ENCODE measurements at regions not wholly inside any gene's neighbourhood (a gene's known extent, or its start where the extent isn't known, plus 50 kb on each side); places are given as distances from the start of the nearest gene placed in this dataset.

- no peak for DNase-seq
Measured at GRCh38 chr20:53713328-53714056, 119.9 kb upstream of the ZNF217 start.

- no peak for DNase-seq
Measured at GRCh38 chr20:53712212-53712977, 118.8 kb upstream of the ZNF217 start.

DNA sequence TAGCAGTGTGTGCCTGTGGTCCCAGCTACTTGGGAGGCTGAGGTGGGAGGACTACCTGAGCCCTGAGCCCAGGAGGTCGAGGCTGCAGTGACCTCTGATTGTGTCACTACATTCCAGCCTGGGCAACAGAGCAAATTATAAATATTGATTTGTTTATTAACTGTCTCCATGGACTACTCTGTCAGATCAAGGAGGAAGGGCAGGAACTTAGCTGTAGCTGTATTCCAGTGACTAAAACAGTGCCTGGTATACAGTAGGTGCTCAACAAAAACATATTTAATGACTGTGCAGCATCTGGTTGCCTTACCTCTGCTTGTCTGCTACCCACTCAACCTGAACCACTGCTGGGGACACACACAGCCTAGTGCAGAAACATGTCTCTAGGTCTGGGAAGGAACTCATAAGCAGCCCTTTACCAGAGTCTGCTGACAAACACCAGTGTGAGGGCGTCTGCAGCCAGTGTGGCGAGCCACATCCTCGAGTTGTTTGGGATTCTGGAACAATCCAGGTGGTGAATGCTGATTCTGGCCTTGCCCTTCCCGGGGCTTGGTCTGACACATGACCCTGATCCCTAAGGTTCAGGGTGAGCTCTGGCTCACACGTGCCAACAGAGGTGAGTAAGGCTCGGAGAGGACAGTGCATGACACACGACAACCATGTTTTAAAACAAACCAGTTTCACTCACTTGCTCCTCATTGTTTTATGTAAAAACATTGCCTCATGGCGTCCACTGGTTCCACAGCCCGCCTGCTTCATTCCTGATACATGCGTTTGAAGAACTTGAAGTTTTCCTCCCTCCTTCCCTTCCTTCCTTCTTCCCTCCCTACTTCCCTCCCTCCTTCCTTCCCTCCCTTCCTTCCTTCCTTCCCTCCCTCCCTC is 117.9 kb upstream of the ZNF217 start:
- DNase-seq = no peak

GRCh38 chr20:53708129-53708968 is 114.7 kb upstream of the ZNF217 start:
- no peak for DNase-seq

- DNase-seq = no peak
Measured at GRCh38 chr20:53707371-53708055, 113.9 kb upstream of the ZNF217 start.

- DNase-seq = no peak
Measured at GRCh38 chr20:53706466-53707370, 113.1 kb upstream of the ZNF217 start.

- DNase-seq = no peak
Measured at GRCh38 chr20:53706008-53706465, 112.4 kb upstream of the ZNF217 start.

DNA sequence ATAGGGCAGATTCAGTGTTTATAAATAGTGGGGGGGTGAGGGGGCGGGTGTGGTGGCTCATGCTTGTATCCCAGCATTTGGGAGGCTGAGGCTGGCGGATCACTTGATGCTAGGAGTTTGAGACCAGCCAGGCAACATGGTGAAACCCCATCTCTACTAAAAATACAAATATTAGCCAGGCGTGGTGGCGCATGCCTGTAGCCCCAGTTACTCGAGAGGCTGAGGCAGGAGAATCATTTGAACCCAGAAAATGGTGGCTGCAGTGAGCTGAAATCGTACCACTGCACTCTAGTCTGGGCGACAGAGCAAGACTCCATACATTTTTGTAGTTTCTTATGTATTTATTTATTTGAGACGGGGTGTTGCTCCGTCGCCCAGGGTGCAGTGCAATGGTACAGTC is 109.0 kb upstream of the ZNF217 start:
- no peak for DNase-seq

GRCh38 chr20:53699906-53700305 is 106.3 kb upstream of the ZNF217 start:
- DNase-seq = no peak

DNA sequence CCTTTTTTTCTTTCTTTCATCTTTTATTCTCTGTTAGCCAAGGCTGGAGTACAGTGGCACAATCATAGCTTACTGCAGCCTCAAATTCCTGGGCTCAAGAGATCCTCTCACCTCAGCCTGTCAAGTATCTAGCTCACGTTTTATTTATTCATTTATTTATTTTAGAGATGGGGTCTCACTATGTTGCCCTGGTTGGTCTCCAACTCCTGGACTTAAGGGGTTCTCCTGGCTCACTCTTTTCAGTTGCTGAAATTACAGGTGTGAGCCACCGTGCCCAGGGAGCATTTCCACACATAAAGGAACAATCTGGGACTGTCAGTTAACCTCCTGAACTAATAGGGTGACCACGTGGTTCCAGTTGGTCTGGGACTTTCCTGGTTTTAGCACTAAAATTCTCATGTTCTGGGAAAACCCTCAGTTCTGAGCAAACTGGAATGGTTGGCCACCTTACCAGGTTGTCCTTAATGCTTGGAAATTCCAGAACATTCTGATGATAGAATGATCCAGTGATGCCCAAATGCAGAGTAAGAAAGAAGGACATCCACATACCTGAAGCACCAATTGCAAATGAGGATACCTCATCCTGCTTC is 105.5 kb upstream of the ZNF217 start:
- no peak for DNase-seq

- no peak for DNase-seq
Measured at GRCh38 chr20:53698371-53698978, 104.8 kb upstream of the ZNF217 start.

DNA sequence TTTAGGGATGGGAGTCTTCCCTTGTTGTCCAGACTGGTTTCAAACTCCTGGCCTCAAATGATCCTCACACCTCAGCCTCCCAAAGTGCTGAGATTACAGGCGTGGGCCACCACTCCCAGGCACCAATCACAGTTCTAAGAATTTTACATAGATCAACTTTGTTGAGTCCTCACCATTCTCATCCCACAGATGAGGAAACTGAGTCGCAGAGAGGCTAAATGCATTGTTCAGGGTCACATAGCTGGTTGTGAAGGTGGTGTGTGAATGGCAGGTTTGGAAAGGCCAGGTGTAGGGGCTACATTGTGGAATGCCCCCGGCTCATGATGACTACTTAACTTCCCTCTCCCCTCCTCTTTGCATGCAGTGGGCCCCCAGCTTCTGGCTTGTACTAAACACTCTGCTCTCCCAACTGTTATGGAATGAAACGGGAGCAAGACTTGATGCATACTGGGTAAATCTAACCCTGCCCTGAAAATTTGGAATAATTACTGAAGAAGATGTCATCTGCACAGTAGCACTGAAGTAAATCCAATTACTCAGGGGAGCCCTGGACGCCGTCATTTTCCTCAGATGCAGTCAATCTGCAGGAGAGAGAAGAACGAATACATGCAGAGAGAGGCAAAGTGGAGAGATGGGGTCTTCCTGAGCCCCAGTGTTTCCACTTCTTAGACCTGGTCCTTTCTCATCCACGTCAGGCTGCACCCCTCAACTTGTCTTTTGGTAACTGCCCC is 102.3 kb upstream of the ZNF217 start:
- no peak for DNase-seq

DNA sequence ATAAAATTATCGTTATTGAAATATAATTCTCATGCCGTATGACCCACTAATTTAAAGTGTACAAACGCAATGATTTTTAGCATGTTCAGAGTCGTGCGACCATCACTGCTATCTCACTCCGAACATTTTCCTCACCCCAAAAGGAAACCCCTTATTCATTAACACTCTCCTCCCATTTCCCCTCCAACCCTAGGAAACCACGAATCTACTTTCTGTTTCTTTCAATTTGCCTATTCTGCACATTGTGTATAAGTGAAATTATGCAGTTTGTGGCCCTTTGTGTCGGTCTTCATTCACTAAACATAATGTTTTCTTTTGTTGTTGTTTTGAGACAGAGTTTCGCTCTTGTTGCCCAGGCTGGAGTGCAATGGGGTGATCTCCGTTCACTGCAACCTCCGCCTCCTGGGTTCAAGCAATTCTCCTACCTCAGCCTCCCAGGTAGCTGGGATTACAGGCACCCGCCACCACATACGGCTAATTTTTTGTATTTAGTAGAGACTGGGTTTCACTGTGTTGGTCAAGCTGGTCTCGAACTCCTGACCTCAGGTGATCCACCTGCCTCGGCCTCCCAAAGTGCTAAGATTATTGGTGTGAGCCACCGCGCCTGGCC is 99.7 kb upstream of the ZNF217 start:
- no peak for DNase-seq

DNA sequence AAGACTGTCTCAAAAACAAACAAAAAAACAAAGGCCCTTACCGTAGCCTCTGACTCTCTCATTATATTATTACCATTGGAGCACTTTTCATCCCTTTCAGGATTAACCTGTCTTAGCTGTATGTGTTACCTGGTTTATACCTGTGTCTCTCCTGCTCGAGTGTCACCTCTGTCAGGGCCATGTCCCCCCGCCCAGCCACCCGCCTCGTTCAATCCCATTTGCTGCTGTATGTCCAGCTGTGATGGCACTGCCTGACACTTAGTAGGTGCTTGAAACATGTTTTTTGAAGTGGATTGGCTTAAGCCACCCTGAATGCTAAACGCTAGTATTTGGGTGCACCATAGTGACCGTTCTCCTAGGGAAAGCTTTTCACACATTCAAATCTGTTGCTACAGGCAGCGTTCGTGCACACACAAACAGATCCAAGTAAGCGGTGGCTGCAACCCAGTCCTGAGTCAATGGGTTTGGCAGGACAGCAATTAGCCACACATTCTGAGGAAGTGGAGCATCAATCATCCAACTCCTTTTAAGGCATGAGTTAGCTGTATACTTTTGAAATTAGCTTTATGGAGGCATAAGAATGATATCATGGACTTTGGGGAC is 98.9 kb upstream of the ZNF217 start:
- DNase-seq = no peak

GRCh38 chr20:53691811-53692192 is 98.2 kb upstream of the ZNF217 start:
- DNase-seq = no peak

DNA sequence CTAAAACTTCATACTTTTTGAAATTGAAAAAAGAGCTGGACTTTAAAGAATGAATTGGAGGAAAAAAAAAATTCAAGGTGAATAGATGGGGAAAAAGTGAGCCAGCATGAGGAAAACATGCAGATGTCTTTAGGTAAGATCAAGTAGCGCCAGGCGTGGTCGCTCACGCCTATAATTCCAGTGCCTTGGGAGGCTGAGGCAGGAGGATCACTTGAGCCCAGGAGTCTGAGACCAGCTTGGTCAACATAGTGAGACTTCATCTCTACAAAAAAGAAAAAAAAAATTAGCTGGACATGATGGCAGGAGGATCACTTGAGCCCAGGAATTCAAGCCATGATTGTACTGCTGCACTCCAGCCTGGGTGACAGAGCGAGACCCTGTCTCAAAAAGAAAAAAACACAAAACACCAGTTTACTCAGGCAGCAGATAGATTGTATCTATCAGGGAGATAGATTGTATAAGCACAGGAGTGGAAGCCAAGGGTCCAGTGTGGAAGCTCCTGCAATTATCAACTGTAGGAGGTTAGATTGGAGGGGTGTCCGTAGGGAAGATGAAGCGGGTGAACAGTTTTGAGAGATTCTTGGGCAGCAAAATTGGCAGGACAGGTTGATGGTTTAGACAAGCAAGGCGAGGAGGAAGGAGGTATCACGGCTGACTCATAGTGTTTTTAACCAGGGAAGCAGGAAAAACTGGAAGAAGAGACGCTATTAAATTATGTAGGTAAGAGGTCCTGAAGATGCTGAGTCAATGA is 97.6 kb upstream of the ZNF217 start:
- DNase-seq = no peak

DNA sequence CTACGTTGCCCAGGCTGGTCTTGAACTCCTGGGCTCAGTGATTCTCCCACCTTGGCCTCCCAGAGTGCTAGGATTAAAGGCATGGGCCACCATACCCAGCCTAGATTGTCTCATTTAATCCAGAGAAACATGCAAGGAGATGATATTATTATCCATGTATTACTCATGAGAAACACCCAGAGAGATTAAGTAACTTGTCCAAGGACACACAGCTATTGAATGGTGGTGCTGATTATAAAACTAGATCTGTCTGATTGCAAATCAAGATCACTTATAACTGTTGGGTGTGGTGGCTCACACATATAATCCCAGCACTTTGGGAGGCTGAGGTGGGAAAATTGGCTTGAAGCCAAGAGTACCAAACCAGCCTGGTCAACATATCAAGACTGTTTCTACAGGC is 94.4 kb upstream of the ZNF217 start:
- DNase-seq = no peak
